WTC11 (cell line): ENCODE measurements at regions not wholly inside any gene's neighbourhood (a gene's known extent, or its start where the extent isn't known, plus 50 kb on each side); places are given as distances from the start of the nearest gene placed in this dataset.

ENCODE experiments used
- ATAC-seq: fragments of 200-7000 bp; cut with Tn5 transposase; 2 replicates; pipeline ENCODE4 v1.10.0; 2021; ENCODE audit warnings: mild to moderate bottlenecking, moderate library complexity
- CTCF ChIA-PET: fragments of 300-600 bp; sonication (Branson Sonifier 250); formaldehyde crosslinking; loops from one replicate; lab custom pipeline; 2021; ENCODE audit warnings: antibody characterized with exemption; lab: Charles Lee
- POLR2A ChIA-PET: fragments of 350-600 bp; sonication (Branson Sonifier 250); formaldehyde crosslinking; loops from one replicate; lab custom pipeline; 2021; ENCODE audit warnings: antibody characterized with exemption; lab: Charles Lee
- DNase-seq: peaks from one replicate; pipeline ENCODE4 v3.0.0; 2021; ENCODE audit warnings: low spot score
- H3K27ac Mint-ChIP-seq: 2 replicates; pipeline ENCODE4 v1.8.0; 2021; ENCODE audit warnings: mixed read lengths
- H3K27me3 Mint-ChIP-seq: 2 replicates; pipeline ENCODE4 v1.8.0; 2021; ENCODE audit warnings: low read depth, mild to moderate bottlenecking, moderate library complexity, mixed read lengths
- H3K36me3 Mint-ChIP-seq: 2 replicates; pipeline ENCODE4 v1.8.0; 2021; ENCODE audit warnings: mixed read lengths
- H3K4me1 Mint-ChIP-seq: 2 replicates; pipeline ENCODE4 v1.8.0; 2022; ENCODE audit warnings: mixed read lengths
- H3K4me3 Mint-ChIP-seq: 2 replicates; pipeline ENCODE4 v1.8.0; 2021; ENCODE audit warnings: mild to moderate bottlenecking, moderate library complexity, mixed read lengths
- H3K9me3 Mint-ChIP-seq: 2 replicates; pipeline ENCODE4 v1.8.0; 2021; ENCODE audit warnings: mixed read lengths
- ATF3 ChIP-seq: sonication (generic); formaldehyde crosslinking; conservative IDR thresholded peaks from 2 replicates; pipeline ENCODE4 v1.8.1; 2022; ENCODE audit warnings: mild to moderate bottlenecking, missing genetic modification reagents
- CREM ChIP-seq: sonication (generic); formaldehyde crosslinking; IDR thresholded peaks from 2 replicates; pipeline ENCODE4 v1.8.1; 2022; ENCODE audit warnings: mild to moderate bottlenecking, missing genetic modification reagents, moderate library complexity
- ELF4 ChIP-seq: sonication (generic); formaldehyde crosslinking; IDR thresholded peaks from 2 replicates; pipeline ENCODE4 v1.8.1; 2022; ENCODE audit warnings: low read depth, mild to moderate bottlenecking, moderate library complexity, missing genetic modification reagents
- EMX1 ChIP-seq: fragments of 250-450 bp; sonication (Bioruptor Pico); IDR thresholded peaks from 2 replicates; pipeline ENCODE4 v1.8.0; 2021; ENCODE audit warnings: mild to moderate bottlenecking
- ETV6 ChIP-seq: sonication (generic); formaldehyde crosslinking; IDR thresholded peaks from 2 replicates; pipeline ENCODE4 v1.8.1; 2022; ENCODE audit warnings: mild to moderate bottlenecking, missing genetic modification reagents
- HMGXB4 ChIP-seq: sonication (generic); formaldehyde crosslinking; IDR thresholded peaks from 2 replicates; pipeline ENCODE4 v1.8.1; 2023; ENCODE audit warnings: mild to moderate bottlenecking, moderate library complexity, missing genetic modification reagents
- MAX ChIP-seq: sonication (generic); formaldehyde crosslinking; IDR thresholded peaks from 2 replicates; pipeline ENCODE4 v1.8.0; 2022; ENCODE audit warnings: mild to moderate bottlenecking, missing genetic modification reagents
- TEAD1 ChIP-seq: sonication (generic); formaldehyde crosslinking; IDR thresholded peaks from 2 replicates; pipeline ENCODE4 v1.8.0; 2022; ENCODE audit warnings: mild to moderate bottlenecking, missing genetic modification reagents
- ZBTB43 ChIP-seq: sonication (generic); formaldehyde crosslinking; IDR thresholded peaks from 2 replicates; pipeline ENCODE4 v1.8.1; 2023; ENCODE audit warnings: mild to moderate bottlenecking, missing genetic modification reagents
- ZMAT4 ChIP-seq: fragments of 250-450 bp; sonication (Bioruptor Pico); IDR thresholded peaks from 2 replicates; pipeline ENCODE4 v1.9.0; 2021; ENCODE audit warnings: mild to moderate bottlenecking
- ZNF232 ChIP-seq: sonication (generic); formaldehyde crosslinking; IDR thresholded peaks from 2 replicates; pipeline ENCODE4 v1.8.0; 2022; ENCODE audit warnings: mild to moderate bottlenecking, missing genetic modification reagents
- ZNF671 ChIP-seq: fragments of 250-450 bp; sonication (Bioruptor Pico); IDR thresholded peaks from 2 replicates; pipeline ENCODE4 v1.8.0; 2021; ENCODE audit warnings: mild to moderate bottlenecking
- TF ChIP-seq, protein P1 (sequence below): sonication (generic); formaldehyde crosslinking; IDR thresholded peaks from 2 replicates; pipeline ENCODE4 v1.8.0; 2023; ENCODE audit warnings: mild to moderate bottlenecking, missing genetic modification reagents

DNA sequence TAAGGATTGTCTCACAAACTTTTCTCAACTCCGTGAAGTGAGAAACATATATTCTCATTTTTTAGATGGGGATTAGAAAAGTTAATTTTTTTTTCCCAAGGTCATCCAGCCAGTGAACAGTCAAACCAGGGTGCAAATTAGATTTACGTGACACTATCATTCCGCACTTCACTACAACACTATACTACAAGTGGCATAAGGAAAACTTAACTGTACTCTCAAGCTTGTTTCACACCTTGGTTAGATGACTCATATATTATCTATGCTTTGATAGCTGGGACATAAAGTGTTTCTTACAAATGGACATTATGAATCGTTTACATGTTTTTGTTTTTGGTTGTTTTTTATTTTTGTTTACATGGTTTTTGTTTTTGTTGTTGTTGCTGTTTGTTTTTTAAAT is 525.7 kb downstream of the PPARGC1A start:
- Mint-ChIP-seq H3K4me1 (peaks cover 3% of the 10 kb centered on the region), H3K27me3 (no peaks in the 10 kb centered on the region; the same call in 1 of the 2 replicates), H3K36me3 (no peaks in the 10 kb centered on the region), H3K4me3 (no peak overlapping the region), H3K9me3 (no peaks in the 10 kb centered on the region), H3K27ac (no peak overlapping the region)
- CTCF ChIA-PET = no interaction called here
- POLR2A ChIA-PET = no interaction called here
- no peak for ATAC-seq
- TF ChIP-seq ZBTB43 (CRISPR knock-in tag) = no peak
- no peak for TF ChIP-seq ELF4 (CRISPR knock-in tag)
- no peak for TF ChIP-seq ATF3 (CRISPR knock-in tag)
- no peak for DNase-seq

DNA sequence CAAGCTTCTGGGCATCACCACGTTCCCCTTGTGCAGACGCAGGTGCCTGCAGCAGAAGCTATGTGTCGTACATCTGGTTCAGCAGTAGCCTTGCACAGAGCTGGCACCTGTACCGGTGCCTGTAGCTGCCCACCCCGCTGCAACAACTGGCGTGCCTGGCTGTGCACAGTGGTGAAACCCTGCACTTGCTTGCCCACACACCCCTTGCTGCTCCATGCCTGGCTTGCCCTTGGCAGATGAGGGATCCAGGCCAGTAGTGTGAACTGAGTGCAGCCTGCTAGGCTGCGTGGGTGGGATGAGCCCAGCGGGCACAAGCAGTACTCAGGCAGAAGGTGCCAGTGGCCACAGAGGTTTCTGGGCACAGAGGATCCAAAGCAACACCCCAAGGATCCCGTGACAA is 528.4 kb downstream of the PPARGC1A start:
- H3K4me3 Mint-ChIP-seq = no peak overlapping the region
- H3K9me3 Mint-ChIP-seq = no peaks in the 10 kb centered on the region
- H3K4me1 Mint-ChIP-seq = no peaks in the 10 kb centered on the region
- CTCF ChIA-PET = no interaction called here
- no peak overlapping the region for H3K27ac Mint-ChIP-seq
- no peak for DNase-seq
- POLR2A ChIA-PET = no interaction called here
- no peak for ATAC-seq
- no peaks in the 10 kb centered on the region for H3K36me3 Mint-ChIP-seq
- H3K27me3 Mint-ChIP-seq = no peaks in the 10 kb centered on the region; the same call in 1 of the 2 replicates
- TF ChIP-seq ZNF671 (CRISPR knock-in tag) = no peak

- ATAC-seq = no peak
- TF ChIP-seq, protein P1, sequence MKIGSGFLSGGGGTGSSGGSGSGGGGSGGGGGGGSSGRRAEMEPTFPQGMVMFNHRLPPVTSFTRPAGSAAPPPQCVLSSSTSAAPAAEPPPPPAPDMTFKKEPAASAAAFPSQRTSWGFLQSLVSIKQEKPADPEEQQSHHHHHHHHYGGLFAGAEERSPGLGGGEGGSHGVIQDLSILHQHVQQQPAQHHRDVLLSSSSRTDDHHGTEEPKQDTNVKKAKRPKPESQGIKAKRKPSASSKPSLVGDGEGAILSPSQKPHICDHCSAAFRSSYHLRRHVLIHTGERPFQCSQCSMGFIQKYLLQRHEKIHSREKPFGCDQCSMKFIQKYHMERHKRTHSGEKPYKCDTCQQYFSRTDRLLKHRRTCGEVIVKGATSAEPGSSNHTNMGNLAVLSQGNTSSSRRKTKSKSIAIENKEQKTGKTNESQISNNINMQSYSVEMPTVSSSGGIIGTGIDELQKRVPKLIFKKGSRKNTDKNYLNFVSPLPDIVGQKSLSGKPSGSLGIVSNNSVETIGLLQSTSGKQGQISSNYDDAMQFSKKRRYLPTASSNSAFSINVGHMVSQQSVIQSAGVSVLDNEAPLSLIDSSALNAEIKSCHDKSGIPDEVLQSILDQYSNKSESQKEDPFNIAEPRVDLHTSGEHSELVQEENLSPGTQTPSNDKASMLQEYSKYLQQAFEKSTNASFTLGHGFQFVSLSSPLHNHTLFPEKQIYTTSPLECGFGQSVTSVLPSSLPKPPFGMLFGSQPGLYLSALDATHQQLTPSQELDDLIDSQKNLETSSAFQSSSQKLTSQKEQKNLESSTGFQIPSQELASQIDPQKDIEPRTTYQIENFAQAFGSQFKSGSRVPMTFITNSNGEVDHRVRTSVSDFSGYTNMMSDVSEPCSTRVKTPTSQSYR (CRISPR knock-in tag) = no peak
- H3K4me1 Mint-ChIP-seq = no peaks in the 10 kb centered on the region
- no peaks in the 10 kb centered on the region for H3K9me3 Mint-ChIP-seq
- H3K36me3 Mint-ChIP-seq = no peaks in the 10 kb centered on the region
- H3K27me3 Mint-ChIP-seq = no peaks in the 10 kb centered on the region; the same call in 1 of the 2 replicates
- ChIA-PET CTCF (no interaction called here), POLR2A (no interaction called here)
- H3K4me3 Mint-ChIP-seq = no peak overlapping the region
- no peak for DNase-seq
- H3K27ac Mint-ChIP-seq = no peak overlapping the region
These were observed 529.1 kb downstream of the PPARGC1A start for GRCh38 chr4:23360718-23361117.

DNA sequence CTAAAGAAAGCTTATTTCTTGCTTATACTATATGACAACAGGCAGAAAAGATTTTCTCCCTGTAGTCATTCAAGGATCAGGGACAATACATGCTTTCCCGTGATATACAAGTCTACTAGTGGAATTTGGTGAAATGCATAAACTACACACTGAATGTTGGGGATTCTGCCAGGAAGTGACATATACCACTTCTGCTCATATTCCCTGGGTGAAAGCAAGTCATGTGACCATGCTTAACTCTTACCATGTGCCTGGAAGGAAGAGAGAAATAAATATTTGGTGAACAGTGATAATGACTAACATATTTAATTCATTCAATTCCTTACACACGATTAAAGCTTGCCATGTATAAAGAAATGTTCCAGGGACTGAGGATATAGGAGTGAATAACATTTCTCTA is 534.6 kb downstream of the PPARGC1A start:
- no peak overlapping the region for H3K27ac Mint-ChIP-seq
- H3K27me3 Mint-ChIP-seq = no peaks in the 10 kb centered on the region
- H3K4me3 Mint-ChIP-seq = no peak overlapping the region
- ATAC-seq (no peak), DNase-seq (no peak)
- peaks cover 13% of the 10 kb centered on the region for H3K4me1 Mint-ChIP-seq
- no peaks in the 10 kb centered on the region for H3K36me3 Mint-ChIP-seq
- no peaks in the 10 kb centered on the region for H3K9me3 Mint-ChIP-seq
- ChIA-PET POLR2A (no interaction called here), CTCF (no interaction called here)
- TF ChIP-seq ZNF232 (CRISPR knock-in tag) = no peak
- TF ChIP-seq TEAD1 = no peak
- TF ChIP-seq CREM = no peak
- no peak for TF ChIP-seq HMGXB4 (CRISPR knock-in tag)
- TF ChIP-seq EMX1 = no peak
- TF ChIP-seq ZMAT4 (CRISPR knock-in tag) = no peak
- no peak for TF ChIP-seq ETV6 (CRISPR knock-in tag)
- TF ChIP-seq MAX (CRISPR knock-in tag) = no peak
